ENCODE measurements at regions not wholly inside any gene's neighbourhood (a gene's known extent, or its start where the extent isn't known, plus 50 kb on each side); places are given as distances from the start of the nearest gene placed in this dataset.
"Not testable (repeated sequence)": the region's sequence is repeated elsewhere in the genome, so short reads cannot be mapped to it uniquely, and the experiment has no call there.

- Mint-ChIP-seq H3K27ac (ENCODE audit: unreplicated experiment) (no peak overlapping the region), H3K36me3 (ENCODE audit: unreplicated experiment) (no peaks in the 10 kb centered on the region), H3K9me3 (ENCODE audit: unreplicated experiment) (peaks cover 3% of the 10 kb centered on the region), H3K27me3 (ENCODE audit: unreplicated experiment) (no peaks in the 10 kb centered on the region), H3K4me3 (ENCODE audit: unreplicated experiment) (no peak overlapping the region), H3K4me1 (ENCODE audit: low read depth, unreplicated experiment) (peaks cover 3% of the 10 kb centered on the region)
- DNase-seq: no peak
- TF ChIP-seq, protein P1, sequence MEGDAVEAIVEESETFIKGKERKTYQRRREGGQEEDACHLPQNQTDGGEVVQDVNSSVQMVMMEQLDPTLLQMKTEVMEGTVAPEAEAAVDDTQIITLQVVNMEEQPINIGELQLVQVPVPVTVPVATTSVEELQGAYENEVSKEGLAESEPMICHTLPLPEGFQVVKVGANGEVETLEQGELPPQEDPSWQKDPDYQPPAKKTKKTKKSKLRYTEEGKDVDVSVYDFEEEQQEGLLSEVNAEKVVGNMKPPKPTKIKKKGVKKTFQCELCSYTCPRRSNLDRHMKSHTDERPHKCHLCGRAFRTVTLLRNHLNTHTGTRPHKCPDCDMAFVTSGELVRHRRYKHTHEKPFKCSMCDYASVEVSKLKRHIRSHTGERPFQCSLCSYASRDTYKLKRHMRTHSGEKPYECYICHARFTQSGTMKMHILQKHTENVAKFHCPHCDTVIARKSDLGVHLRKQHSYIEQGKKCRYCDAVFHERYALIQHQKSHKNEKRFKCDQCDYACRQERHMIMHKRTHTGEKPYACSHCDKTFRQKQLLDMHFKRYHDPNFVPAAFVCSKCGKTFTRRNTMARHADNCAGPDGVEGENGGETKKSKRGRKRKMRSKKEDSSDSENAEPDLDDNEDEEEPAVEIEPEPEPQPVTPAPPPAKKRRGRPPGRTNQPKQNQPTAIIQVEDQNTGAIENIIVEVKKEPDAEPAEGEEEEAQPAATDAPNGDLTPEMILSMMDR (IDR thresholded peaks at IDR 0.05; ENCODE audit: partially characterized antibody, unreplicated experiment): no peak
Observed at GRCh38 chr4:66791686-66792085, 753.6 kb downstream of the CENPC start.

- Mint-ChIP-seq H3K36me3 (ENCODE audit: unreplicated experiment) (peaks cover 5% of the 10 kb centered on the region), H3K27me3 (ENCODE audit: unreplicated experiment) (no peaks in the 10 kb centered on the region), H3K27ac (ENCODE audit: unreplicated experiment) (no peak overlapping the region), H3K4me3 (ENCODE audit: unreplicated experiment) (no peak overlapping the region), H3K4me1 (ENCODE audit: low read depth, unreplicated experiment) (peaks cover 2% of the 10 kb centered on the region), H3K9me3 (ENCODE audit: unreplicated experiment) (peaks cover 1% of the 10 kb centered on the region)
- DNase-seq: no peak
- TF ChIP-seq, protein P1 (IDR thresholded peaks at IDR 0.05; ENCODE audit: partially characterized antibody, unreplicated experiment): no peak
Observed at GRCh38 chr4:66785479-66785878, 759.8 kb downstream of the CENPC start.

GRCh38 chr4:66782751-66783150, 762.6 kb downstream of the CENPC start:
- H3K36me3 Mint-ChIP-seq (ENCODE audit: unreplicated experiment); H3K4me1 Mint-ChIP-seq (ENCODE audit: low read depth, unreplicated experiment); H3K27ac Mint-ChIP-seq (ENCODE audit: unreplicated experiment); H3K9me3 Mint-ChIP-seq (ENCODE audit: unreplicated experiment); H3K27me3 Mint-ChIP-seq (ENCODE audit: unreplicated experiment); H3K4me3 Mint-ChIP-seq (ENCODE audit: unreplicated experiment); DNase-seq: not testable (repeated sequence)

- Mint-ChIP-seq H3K27me3 (ENCODE audit: unreplicated experiment) (no peaks in the 10 kb centered on the region), H3K27ac (ENCODE audit: unreplicated experiment) (no peak overlapping the region), H3K36me3 (ENCODE audit: unreplicated experiment) (no peaks in the 10 kb centered on the region), H3K4me3 (ENCODE audit: unreplicated experiment) (no peak overlapping the region), H3K9me3 (ENCODE audit: unreplicated experiment) (no peaks in the 10 kb centered on the region), H3K4me1 (ENCODE audit: low read depth, unreplicated experiment) (no peaks in the 10 kb centered on the region)
- DNase-seq: no peak
- TF ChIP-seq, protein P1 (IDR thresholded peaks at IDR 0.05; ENCODE audit: partially characterized antibody, unreplicated experiment): no peak
Observed at GRCh38 chr4:66777097-66777496, 768.2 kb downstream of the CENPC start.

DNA sequence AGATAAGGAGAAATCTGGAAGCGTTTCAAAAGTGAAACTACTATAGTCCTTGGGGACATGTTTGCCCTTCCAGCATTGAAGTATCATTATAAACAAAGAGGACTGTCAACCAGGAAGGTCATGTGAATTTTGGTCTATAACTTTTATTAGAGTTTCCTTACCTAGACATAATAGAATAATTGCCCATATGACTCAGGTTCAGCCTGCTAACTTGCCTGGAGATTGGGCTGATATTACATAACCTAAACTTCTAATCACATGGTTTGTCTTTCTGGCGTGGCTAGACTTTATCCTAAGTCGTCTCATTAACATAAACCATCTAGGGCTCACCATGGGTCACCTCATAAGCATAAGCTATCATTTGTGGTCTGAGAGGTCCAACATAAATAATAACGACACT, 775.9 kb downstream of the CENPC start:
- H3K36me3 Mint-ChIP-seq (ENCODE audit: unreplicated experiment): peaks cover 5% of the 10 kb centered on the region
- no peak overlapping the region for H3K4me3 Mint-ChIP-seq (ENCODE audit: unreplicated experiment)
- TF ChIP-seq, protein P1 (IDR thresholded peaks at IDR 0.05; ENCODE audit: partially characterized antibody, unreplicated experiment): no peak
- no peak for DNase-seq
- H3K27ac Mint-ChIP-seq (ENCODE audit: unreplicated experiment): no peak overlapping the region
- H3K9me3 Mint-ChIP-seq (ENCODE audit: unreplicated experiment): no peaks in the 10 kb centered on the region
- H3K27me3 Mint-ChIP-seq (ENCODE audit: unreplicated experiment): peaks cover 2% of the 10 kb centered on the region
- peaks cover 7% of the 10 kb centered on the region for H3K4me1 Mint-ChIP-seq (ENCODE audit: low read depth, unreplicated experiment)

DNA sequence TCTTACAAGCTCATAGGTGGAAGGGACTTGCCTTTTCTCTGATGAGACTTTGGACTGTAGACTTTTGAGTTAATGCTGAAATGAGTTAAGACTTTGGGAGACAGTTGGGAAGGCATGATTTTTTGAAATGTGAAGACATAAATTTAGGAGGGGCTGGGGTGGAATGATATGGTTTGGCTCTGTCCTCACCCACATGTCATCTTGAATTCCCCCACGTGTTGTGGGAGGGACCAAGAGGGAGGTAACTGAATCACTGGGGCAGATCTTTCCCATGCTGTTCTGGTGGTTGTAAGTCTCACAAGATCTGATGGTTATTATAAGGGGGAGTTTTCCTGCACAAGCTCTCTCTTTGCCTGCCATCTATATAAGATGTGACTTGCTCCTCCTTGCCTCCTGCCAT, 777.9 kb downstream of the CENPC start:
- H3K36me3 Mint-ChIP-seq (ENCODE audit: unreplicated experiment): peaks cover 5% of the 10 kb centered on the region
- DNase-seq: no peak
- H3K27me3 Mint-ChIP-seq (ENCODE audit: unreplicated experiment): peaks cover 2% of the 10 kb centered on the region

More for the DNA sequence above, 777.9 kb downstream of the CENPC start:
- no peak overlapping the region for H3K27ac Mint-ChIP-seq (ENCODE audit: unreplicated experiment)
- H3K9me3 Mint-ChIP-seq (ENCODE audit: unreplicated experiment): no peaks in the 10 kb centered on the region
- TF ChIP-seq, protein P1 (IDR thresholded peaks at IDR 0.05; ENCODE audit: partially characterized antibody, unreplicated experiment): no peak
- H3K4me1 Mint-ChIP-seq (ENCODE audit: low read depth, unreplicated experiment): peaks cover 20% of the 10 kb centered on the region
- no peak overlapping the region for H3K4me3 Mint-ChIP-seq (ENCODE audit: unreplicated experiment)
